ENCODE measurements at regions not wholly inside any gene's neighbourhood (a gene's known extent, or its start where the extent isn't known, plus 50 kb on each side); places are given as distances from the start of the nearest gene placed in this dataset.

- DNase-seq (ENCODE audit: low read depth in 1 of 2, low spot score in 1 of 2): no peak
Observed at GRCh38 chr9:107944387-107944786, 454.8 kb upstream of the KLF4 start.

- no peak for DNase-seq (ENCODE audit: low read depth in 1 of 2, low spot score in 1 of 2)
Observed at GRCh38 chr9:107943901-107944300, 454.3 kb upstream of the KLF4 start.

DNA sequence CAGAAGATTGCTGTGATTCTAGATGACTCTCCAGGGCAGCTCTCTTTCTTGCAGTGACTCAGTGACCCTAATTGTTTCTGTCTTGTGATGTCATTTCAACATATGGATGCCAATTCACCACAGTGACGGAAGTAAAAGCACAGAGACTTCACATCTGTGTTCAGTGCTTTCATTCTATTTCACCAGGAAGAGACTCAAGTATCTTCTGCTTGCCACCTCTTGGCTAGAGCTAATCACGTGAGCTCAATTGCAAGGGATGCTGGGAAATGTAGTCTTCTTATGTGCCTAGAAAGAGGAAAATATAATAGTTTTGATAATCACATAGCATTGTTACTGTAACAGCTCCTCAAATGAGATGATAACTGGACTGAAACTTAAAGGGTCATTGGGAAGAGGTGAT lies 453.3 kb upstream of the KLF4 start:
- DNase-seq (ENCODE audit: low read depth in 1 of 2, low spot score in 1 of 2): no peak

DNA sequence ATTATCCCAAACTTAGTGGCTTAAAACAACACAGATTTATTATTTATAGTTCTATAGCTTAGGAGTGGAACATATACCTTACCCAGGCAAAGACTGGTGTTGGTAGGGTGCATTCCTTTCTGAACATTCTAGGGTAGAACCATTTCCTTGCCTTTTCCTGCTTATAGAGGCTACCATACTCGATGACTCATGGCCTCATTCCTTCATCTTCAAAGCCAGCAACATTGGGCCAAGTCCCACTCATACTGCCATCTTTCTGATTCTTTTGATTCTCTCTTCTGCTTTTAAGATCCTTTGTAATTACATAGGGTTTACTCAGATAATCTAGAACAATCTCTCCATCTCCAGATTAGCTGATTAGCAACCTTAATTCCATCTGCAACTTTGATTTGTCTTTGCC lies 452.7 kb upstream of the KLF4 start:
- DNase-seq (ENCODE audit: low read depth in 1 of 2, low spot score in 1 of 2): no peak

DNA sequence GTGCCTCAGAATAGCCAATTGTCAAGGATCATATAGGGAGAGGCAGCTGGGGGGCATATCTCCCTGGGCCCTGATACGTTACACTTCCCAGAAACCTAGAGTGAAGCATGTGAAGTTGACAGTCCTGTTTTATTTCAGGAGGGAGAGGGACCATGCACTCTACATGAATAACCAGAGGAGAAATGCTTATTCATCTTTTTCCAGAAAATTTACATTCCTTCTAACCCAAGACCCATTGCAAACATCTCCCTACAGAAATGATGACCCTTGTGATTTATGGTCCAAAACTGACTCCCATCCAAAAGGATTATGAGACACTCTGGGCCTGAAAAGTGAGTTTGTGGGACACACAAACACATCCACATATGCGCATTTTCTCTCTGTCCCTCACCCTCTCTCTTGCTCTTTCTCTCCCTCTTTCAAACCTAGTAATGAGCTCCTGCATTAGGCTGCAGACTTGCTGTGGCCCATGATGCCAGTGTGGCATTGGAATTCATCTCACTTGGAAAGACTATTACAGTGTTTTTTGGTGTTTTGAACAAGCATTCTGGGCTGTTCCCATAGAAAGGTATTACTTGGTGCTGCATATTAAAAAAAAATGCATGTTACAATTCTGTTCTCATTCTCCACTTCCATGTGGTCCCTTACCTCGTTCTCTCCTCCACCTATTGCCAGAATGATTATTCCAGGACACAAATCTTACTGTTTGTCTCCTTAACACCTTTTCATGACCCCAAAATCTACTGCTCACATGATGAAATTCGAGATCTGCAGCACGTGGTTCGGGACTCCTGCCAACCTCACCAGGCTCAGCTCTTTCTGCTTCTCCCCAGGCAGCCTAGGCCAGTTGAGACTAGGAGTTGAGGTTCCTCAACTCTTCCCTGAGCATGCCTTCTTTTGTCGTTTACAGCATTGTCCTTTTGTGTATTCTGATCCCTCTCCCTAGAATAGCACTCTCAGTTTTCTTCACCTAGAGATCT lies 451.3 kb upstream of the KLF4 start:
- no peak for DNase-seq (ENCODE audit: low read depth in 1 of 2, low spot score in 1 of 2)

GRCh38 chr9:107938801-107939386 lies 449.3 kb upstream of the KLF4 start:
- DNase-seq (ENCODE audit: low read depth in 1 of 2, low spot score in 1 of 2): no peak

- DNase-seq (ENCODE audit: low read depth in 1 of 2, low spot score in 1 of 2): no peak
Observed at GRCh38 chr9:107935931-107936330, 446.4 kb upstream of the KLF4 start.

GRCh38 chr9:107933516-107933915 lies 443.9 kb upstream of the KLF4 start:
- DNase-seq (ENCODE audit: low read depth in 1 of 2, low spot score in 1 of 2): no peak

DNA sequence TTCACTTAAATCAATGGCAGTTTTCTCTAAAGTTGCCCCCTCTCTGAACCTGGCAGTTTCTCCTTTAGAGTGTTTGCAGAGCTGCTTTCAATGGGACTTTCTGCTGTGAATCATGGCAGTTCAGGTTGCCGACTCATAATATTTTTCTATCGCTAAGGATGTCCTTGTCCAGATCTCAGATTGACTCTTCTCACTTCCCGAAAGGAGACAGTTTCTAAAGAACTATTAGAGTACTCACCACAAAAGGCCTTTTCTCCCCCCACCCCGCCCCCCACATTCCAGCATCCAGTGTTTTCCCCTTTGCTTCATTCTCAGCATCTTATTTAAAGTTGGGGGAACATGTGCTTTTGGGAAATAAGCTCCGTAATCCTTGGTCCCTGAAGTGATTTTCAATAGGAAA lies 443.5 kb upstream of the KLF4 start:
- no peak for DNase-seq (ENCODE audit: low read depth in 1 of 2, low spot score in 1 of 2)

DNA sequence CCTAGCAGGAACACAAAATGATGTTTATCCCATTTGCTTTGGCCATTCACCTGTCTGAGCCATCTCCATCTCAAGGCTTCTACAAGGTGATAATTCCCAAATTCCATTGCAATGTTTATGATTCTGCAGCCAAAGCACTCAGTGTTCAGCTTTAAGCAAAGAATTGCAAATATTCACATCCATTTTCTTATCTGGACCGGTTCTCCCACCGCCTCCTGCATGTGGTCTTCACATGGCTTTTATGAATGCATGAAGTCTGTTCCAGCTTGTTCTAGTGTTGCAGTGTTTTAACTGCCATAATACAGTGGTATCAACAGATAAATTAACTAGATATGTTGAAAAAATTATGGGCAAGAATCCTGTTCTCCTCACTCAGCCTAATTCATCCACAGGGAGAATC lies 443.0 kb upstream of the KLF4 start:
- DNase-seq (ENCODE audit: low read depth in 1 of 2, low spot score in 1 of 2): no peak

DNA sequence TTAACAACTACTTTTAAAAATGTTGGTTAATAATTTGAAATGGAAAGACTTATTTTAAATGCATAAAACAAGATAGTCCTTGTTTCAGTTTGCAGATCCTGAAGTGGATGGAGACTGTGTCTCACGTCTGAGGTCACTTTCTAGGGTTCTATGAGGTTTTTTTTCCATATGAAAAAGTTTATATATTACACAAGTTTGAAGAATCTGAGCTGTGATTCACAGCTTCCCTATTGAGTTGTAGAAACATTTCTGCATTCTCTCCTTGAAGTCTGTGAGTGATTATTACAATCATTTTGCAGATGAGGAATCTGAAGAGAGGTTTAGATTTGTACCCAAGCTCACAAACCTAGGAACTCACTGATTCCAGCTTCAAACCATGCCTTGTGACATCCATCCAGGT lies 442.5 kb upstream of the KLF4 start:
- no peak for DNase-seq (ENCODE audit: low read depth in 1 of 2, low spot score in 1 of 2)

- DNase-seq (ENCODE audit: low read depth in 1 of 2, low spot score in 1 of 2): no peak
Observed at GRCh38 chr9:107931071-107931715, 441.6 kb upstream of the KLF4 start.

- no peak for DNase-seq (ENCODE audit: low read depth in 1 of 2, low spot score in 1 of 2)
Observed at GRCh38 chr9:107929443-107929842, 439.9 kb upstream of the KLF4 start.

GRCh38 chr9:107928701-107929371 lies 439.3 kb upstream of the KLF4 start:
- no peak for DNase-seq (ENCODE audit: low read depth in 1 of 2, low spot score in 1 of 2)

DNA sequence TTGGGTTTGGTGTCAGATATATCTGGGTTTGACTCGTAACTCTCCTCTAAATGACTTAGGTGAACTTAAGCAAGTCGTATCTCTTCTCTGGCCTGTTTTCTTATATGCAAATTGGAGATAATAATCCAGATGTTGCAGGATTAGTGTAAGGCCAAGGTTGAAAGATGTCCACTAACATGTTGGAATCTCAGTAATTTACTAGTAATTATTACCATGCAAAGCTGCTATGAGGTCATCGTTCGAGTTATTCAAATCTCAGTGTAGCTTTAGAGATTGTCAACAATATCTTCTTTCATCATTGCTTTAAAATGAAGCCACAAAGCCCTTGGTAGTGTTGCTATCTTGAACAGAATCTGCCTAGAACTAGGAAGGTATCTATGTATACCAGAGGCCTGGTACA lies 437.7 kb upstream of the KLF4 start:
- DNase-seq (ENCODE audit: low read depth in 1 of 2, low spot score in 1 of 2): no peak

DNA sequence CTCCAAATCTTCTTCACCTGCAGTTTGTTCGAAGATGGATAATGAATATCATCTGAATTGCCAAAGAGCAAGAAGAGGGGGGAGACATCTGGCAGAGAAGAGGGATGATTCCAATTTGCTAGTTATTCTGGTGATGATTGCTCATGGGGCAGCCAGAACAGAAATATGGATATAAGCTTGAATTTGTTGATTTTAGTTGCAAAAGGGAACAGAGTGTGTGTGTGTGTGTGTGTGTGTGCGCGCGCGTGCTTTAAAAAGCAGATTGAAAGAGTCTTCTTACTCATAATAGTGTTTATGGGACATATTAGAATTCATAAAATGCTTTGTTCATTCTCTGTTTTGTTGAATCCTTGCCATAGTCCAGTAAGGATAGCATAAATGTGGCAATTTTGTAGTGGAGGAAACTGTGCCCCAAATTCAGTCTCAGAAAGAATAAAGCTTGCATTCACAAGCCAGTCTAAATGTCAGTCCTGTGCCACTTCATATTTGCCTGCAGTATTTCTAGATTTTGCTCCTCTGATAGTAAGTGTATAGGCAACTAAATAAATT lies 436.3 kb upstream of the KLF4 start:
- no peak for DNase-seq (ENCODE audit: low read depth in 1 of 2, low spot score in 1 of 2)

DNA sequence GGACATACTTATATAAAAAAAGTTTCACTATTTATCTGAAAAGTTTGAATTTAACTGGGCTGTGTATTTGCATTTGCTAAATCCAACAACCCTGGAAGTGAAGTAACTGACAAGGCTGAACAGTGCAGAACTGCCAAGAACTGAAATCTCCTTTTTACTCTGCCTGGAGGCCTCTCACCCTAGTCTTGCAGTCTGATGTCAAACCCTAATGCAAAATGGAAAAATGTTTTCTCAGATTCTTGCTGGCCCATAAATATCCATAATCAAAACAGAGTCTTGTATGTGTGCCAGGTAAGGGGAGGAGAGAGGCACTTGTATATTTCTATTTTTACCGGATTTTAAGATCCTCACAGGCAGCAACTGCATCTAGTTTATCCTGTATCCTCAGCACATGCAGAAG lies 432.7 kb upstream of the KLF4 start:
- DNase-seq (ENCODE audit: low read depth in 1 of 2, low spot score in 1 of 2): no peak

DNA sequence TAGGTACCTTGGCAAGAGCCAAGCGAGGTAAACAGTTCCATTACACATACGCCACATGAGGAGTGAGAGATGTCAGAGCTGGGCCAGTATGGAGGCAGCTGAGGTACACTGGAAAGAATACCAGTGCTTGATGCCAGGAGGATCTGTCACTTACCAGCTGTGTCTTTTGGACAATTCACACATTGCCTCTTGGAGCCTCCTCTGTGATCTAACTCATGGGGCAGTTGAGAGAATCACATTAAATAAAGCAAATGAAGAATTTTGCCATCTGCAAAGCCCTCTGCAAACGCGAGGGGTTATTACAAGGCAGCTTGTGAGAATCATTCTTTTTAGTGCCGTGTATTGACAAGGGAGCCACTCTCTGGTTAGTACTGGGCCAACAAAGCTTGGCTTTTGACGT lies 429.7 kb upstream of the KLF4 start:
- DNase-seq (ENCODE audit: low read depth in 1 of 2, low spot score in 1 of 2): no peak

- no peak for DNase-seq (ENCODE audit: low read depth in 1 of 2, low spot score in 1 of 2)
Observed at GRCh38 chr9:107918749-107919148, 429.2 kb upstream of the KLF4 start.

DNA sequence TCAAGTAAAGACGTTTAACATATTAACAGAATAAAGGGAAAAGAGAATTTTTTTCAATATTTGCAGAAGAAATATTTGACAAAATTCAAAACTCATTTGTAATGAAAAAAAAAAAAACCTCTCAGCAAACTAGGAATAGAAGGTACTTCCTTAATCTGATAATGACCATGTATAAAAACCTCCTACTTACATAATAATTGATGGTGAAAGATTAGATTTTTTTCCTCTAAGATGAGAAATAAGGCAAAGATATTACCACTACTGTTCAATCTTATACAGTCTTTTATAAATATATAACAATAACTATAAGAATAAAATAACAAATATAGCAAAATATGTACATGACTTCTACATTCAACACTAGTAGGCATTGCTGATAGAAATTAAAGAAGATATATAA lies 424.6 kb upstream of the KLF4 start:
- DNase-seq (ENCODE audit: low read depth in 1 of 2, low spot score in 1 of 2): no peak

GRCh38 chr9:107907715-107908114 lies 418.1 kb upstream of the KLF4 start:
- DNase-seq (ENCODE audit: low read depth in 1 of 2, low spot score in 1 of 2): no peak

Data from activated CD4-positive, alpha-beta T cell treated with anti-CD3 and anti-CD28 coated beads, Interleukin-2, amount 50 U/mL, for 24 hours (primary cell).